ENCODE measurements at regions not wholly inside any gene's neighbourhood (a gene's known extent, or its start where the extent isn't known, plus 50 kb on each side); places are given as distances from the start of the nearest gene placed in this dataset.

DNA sequence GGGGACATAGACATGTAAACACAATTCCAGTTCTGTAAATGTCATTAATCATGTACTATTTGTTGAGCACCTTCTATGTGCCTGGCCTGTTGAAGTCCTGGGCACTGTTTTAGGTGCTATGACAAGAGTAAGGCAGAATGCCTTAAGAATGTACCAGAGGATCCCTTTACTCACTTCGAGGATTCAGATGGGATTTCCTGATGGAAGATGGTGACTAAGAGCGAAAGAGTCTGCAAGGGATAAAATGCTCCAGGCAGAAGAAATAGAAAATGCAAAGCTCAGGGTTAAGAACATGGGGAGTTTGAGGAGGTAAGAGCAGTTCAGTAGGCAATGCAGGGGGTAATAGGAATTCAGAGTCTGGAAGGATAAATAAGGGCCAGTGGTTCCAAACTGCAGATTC lies 671.3 kb upstream of the TBX3 start:
- H3F3A ChIP-seq (ENCODE audit: insufficient read depth, low read length): no peaks in the 10 kb centered on the region
- H2AFZ ChIP-seq (ENCODE audit: low read length): no peak overlapping the region
- H3K79me2 ChIP-seq (ENCODE audit: insufficient read depth, low read length): no peaks in the 10 kb centered on the region
- no peak overlapping the region for H3K27ac ChIP-seq (ENCODE audit: low read depth, low read length, poor library complexity, severe bottlenecking)
- H3K9ac ChIP-seq (ENCODE audit: low read length): no peak overlapping the region
- H3K4me2 ChIP-seq (ENCODE audit: low read length): no peak overlapping the region
- H3K9me2 ChIP-seq (ENCODE audit: low read depth, low read length): no peaks in the 10 kb centered on the region
- no peaks in the 10 kb centered on the region for H3K4me1 ChIP-seq (ENCODE audit: insufficient read depth, low read length, severe bottlenecking)
- no peaks in the 10 kb centered on the region for H3K9me3 ChIP-seq (ENCODE audit: low read length)
- TF ChIP-seq EZH2 (IDR thresholded peaks at IDR 0.05; ENCODE audit: borderline replicate concordance, low read length): no peak
- TF ChIP-seq, protein P1, sequence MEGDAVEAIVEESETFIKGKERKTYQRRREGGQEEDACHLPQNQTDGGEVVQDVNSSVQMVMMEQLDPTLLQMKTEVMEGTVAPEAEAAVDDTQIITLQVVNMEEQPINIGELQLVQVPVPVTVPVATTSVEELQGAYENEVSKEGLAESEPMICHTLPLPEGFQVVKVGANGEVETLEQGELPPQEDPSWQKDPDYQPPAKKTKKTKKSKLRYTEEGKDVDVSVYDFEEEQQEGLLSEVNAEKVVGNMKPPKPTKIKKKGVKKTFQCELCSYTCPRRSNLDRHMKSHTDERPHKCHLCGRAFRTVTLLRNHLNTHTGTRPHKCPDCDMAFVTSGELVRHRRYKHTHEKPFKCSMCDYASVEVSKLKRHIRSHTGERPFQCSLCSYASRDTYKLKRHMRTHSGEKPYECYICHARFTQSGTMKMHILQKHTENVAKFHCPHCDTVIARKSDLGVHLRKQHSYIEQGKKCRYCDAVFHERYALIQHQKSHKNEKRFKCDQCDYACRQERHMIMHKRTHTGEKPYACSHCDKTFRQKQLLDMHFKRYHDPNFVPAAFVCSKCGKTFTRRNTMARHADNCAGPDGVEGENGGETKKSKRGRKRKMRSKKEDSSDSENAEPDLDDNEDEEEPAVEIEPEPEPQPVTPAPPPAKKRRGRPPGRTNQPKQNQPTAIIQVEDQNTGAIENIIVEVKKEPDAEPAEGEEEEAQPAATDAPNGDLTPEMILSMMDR (IDR thresholded peaks at IDR 0.05; ENCODE audit: low read length): no peak
- no peaks in the 10 kb centered on the region for H3K27me3 ChIP-seq (ENCODE audit: insufficient read depth, low read length)
- H3K4me3 ChIP-seq (ENCODE audit: low read depth, low read length, poor library complexity, severe bottlenecking): no peak overlapping the region
- H4K20me1 ChIP-seq (ENCODE audit: insufficient read depth, low read length): no peaks in the 10 kb centered on the region
- H3K36me3 ChIP-seq (ENCODE audit: insufficient read depth, low read length): no peaks in the 10 kb centered on the region

DNA sequence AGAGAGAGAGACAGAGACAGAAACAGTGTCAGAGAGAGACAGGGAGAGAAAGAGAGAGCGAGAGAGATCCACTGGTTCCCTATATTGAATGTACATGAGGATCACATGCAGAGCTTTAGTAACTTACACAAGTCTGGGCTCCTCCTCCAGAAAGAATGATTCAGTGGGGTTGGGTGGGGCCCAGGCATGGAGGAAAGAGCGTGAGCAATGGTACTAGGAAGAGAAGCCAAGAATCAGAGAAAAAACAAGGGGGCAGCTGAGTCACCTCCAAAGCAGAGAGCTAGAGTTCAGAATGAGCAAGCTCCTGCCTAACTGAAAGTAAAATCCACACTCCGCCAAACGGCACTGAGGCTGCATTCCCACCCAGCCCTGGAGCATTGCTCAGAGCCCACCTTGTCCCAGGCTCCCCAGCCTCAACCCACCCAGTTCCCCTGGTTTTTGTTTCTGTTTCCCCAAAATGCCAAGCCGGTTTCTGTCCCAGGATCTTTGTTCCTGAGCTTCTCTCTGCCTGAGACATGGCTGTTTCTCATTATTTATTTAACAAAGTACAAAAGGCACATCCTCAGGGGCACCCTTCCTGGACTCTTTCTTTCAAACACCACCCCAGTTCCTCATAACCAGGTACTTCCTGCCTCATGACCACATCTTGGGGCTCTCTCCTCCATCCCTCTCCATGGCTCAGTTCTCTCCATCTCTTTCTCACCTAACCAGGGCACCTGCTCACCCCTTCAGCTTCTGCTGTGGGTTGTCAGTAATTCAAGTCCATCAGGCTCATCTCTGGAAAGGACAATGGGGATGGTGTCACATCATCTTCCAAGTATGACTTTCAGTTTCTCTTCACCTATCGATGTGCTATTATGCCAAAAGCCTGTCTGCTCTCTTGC lies 670.3 kb upstream of the TBX3 start:
- Histone ChIP-seq H3K27ac (ENCODE audit: low read depth, low read length, poor library complexity, severe bottlenecking) (no peak overlapping the region), H4K20me1 (ENCODE audit: insufficient read depth, low read length) (no peaks in the 10 kb centered on the region), H3K79me2 (ENCODE audit: insufficient read depth, low read length) (no peaks in the 10 kb centered on the region), H3K9ac (ENCODE audit: low read length) (no peak overlapping the region), H2AFZ (ENCODE audit: low read length) (no peak overlapping the region), H3K4me3 (ENCODE audit: low read depth, low read length, poor library complexity, severe bottlenecking) (no peak overlapping the region), H3K4me2 (ENCODE audit: low read length) (no peak overlapping the region), H3F3A (ENCODE audit: insufficient read depth, low read length) (no peaks in the 10 kb centered on the region), H3K9me3 (ENCODE audit: low read length) (no peaks in the 10 kb centered on the region), H3K36me3 (ENCODE audit: insufficient read depth, low read length) (no peaks in the 10 kb centered on the region), H3K27me3 (ENCODE audit: insufficient read depth, low read length) (no peaks in the 10 kb centered on the region), H3K9me2 (ENCODE audit: low read depth, low read length) (no peaks in the 10 kb centered on the region), H3K4me1 (ENCODE audit: insufficient read depth, low read length, severe bottlenecking) (no peaks in the 10 kb centered on the region)
- TF ChIP-seq, protein P1 (IDR thresholded peaks at IDR 0.05; ENCODE audit: low read length): no peak

DNA sequence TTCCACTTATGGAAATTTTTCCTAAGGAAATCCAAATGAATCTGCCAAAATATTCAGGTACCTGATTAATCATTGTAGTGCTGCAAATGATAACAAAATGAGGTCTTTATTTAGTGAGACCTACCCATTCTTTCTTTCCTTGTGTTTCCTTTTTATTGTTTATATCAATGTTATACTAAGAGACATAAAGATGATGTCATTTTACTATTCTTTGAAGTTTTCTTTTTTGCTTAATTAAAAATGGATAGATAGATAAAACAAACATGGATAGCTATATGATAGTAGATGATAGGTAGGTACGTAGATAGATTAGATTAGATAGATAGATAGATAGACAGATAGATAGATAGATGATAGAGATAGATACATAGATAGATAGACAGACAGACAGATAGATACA lies 669.5 kb upstream of the TBX3 start:
- Histone ChIP-seq H3K79me2 (ENCODE audit: insufficient read depth, low read length) (no peaks in the 10 kb centered on the region), H3K4me2 (ENCODE audit: low read length) (no peak overlapping the region), H3K27me3 (ENCODE audit: insufficient read depth, low read length) (no peaks in the 10 kb centered on the region), H4K20me1 (ENCODE audit: insufficient read depth, low read length) (no peaks in the 10 kb centered on the region), H3K4me1 (ENCODE audit: insufficient read depth, low read length, severe bottlenecking) (no peaks in the 10 kb centered on the region), H3K4me3 (ENCODE audit: low read depth, low read length, poor library complexity, severe bottlenecking) (no peak overlapping the region), H2AFZ (ENCODE audit: low read length) (no peak overlapping the region), H3K9me2 (ENCODE audit: low read depth, low read length) (no peaks in the 10 kb centered on the region), H3K27ac (ENCODE audit: low read depth, low read length, poor library complexity, severe bottlenecking) (no peak overlapping the region), H3K36me3 (ENCODE audit: insufficient read depth, low read length) (no peaks in the 10 kb centered on the region), H3K9ac (ENCODE audit: low read length) (no peak overlapping the region), H3K9me3 (ENCODE audit: low read length) (no peaks in the 10 kb centered on the region), H3F3A (ENCODE audit: insufficient read depth, low read length) (no peaks in the 10 kb centered on the region)
- TF ChIP-seq EZH2 (IDR thresholded peaks at IDR 0.05; ENCODE audit: borderline replicate concordance, low read length): no peak
- TF ChIP-seq, protein P1 (IDR thresholded peaks at IDR 0.05; ENCODE audit: low read length): no peak

Data from OCI-LY1 (cell line).